ENCODE measurements at regions not wholly inside any gene's neighbourhood (a gene's known extent, or its start where the extent isn't known, plus 50 kb on each side); places are given as distances from the start of the nearest gene placed in this dataset.
A peak's percentile ranks its signal among the peaks of the same experiment; 100 is the strongest.

GRCh38 chr12:116636608-116637519 lies 77.7 kb downstream of the MAP1LC3B2 start:
- no peak overlapping the region for H3K4me2 ChIP-seq (ENCODE audit: low read length)
- no peak overlapping the region for H2BK12ac ChIP-seq (ENCODE audit: low read length)
- no peak overlapping the region for H2AFZ ChIP-seq (ENCODE audit: insufficient read depth, low read length, poor library complexity)
- H3K79me2 ChIP-seq (ENCODE audit: control insufficient read depth, insufficient read depth, low read length, poor library complexity): no peaks in the 10 kb centered on the region
- no peaks in the 10 kb centered on the region for H3K4me1 ChIP-seq (ENCODE audit: control insufficient read depth in 1 of 2, insufficient read depth in 2 of 2, low read length in 2 of 2)
- H4K91ac ChIP-seq (ENCODE audit: low read depth, low read length): no peak overlapping the region
- H2AK5ac ChIP-seq (ENCODE audit: low read length): no peak overlapping the region
- H3K9me3 ChIP-seq (ENCODE audit: insufficient read depth, low read depth, low read length): no peaks in the 10 kb centered on the region
- H3K27ac ChIP-seq (ENCODE audit: low read depth, low read length): no peak overlapping the region
- H4K8ac ChIP-seq (ENCODE audit: low read depth, low read length): no peak overlapping the region
- no peaks in the 10 kb centered on the region for H3K79me1 ChIP-seq (ENCODE audit: low read length)
- no peaks in the 10 kb centered on the region for H3K36me3 ChIP-seq (ENCODE audit: control insufficient read depth in 1 of 2, insufficient read depth in 2 of 2, low read length in 2 of 2)
- H2BK120ac ChIP-seq (ENCODE audit: insufficient read depth, low read length, poor library complexity): no peak overlapping the region
- DNase-seq: peak in 1 of 2 donors; percentile 31
- no peak overlapping the region for H4K12ac ChIP-seq (ENCODE audit: low read depth, low read length)
- WGBS (ENCODE audit: extremely low coverage, insufficient coverage, insufficient read length): no CpG with 5 or more reads among the region's 11 CpGs
- no peaks in the 10 kb centered on the region for H3K27me3 ChIP-seq (ENCODE audit: insufficient read depth, low read length)
- H3K23ac ChIP-seq (ENCODE audit: low read length): no peak overlapping the region
- no peak overlapping the region for H3K14ac ChIP-seq (ENCODE audit: low read length)
- no peak overlapping the region for H3K9ac ChIP-seq (ENCODE audit: low read length)
- no peak overlapping the region for H3K4me3 ChIP-seq (ENCODE audit: low read depth, low read length)
- no peak overlapping the region for H3K4ac ChIP-seq (ENCODE audit: low read depth, low read length)
- H3K18ac ChIP-seq (ENCODE audit: low read length): no peak overlapping the region
- no peak overlapping the region for H2BK5ac ChIP-seq (ENCODE audit: low read depth, low read length, poor library complexity)

- H3K4me3 ChIP-seq (ENCODE audit: low read depth, low read length): no peak overlapping the region
- no peak overlapping the region for H2AFZ ChIP-seq (ENCODE audit: insufficient read depth, low read length, poor library complexity)
- H3K9me3 ChIP-seq (ENCODE audit: insufficient read depth, low read depth, low read length): no peaks in the 10 kb centered on the region
- H3K4me1 ChIP-seq (ENCODE audit: control insufficient read depth in 1 of 2, insufficient read depth in 2 of 2, low read length in 2 of 2): no peaks in the 10 kb centered on the region
- no peak overlapping the region for H4K8ac ChIP-seq (ENCODE audit: low read depth, low read length)
- no peak overlapping the region for H3K14ac ChIP-seq (ENCODE audit: low read length)
- no peak overlapping the region for H2AK5ac ChIP-seq (ENCODE audit: low read length)
- H3K27me3 ChIP-seq (ENCODE audit: insufficient read depth, low read length): no peaks in the 10 kb centered on the region
- no peak overlapping the region for H2BK120ac ChIP-seq (ENCODE audit: insufficient read depth, low read length, poor library complexity)
- no peak for DNase-seq
- no peak overlapping the region for H4K91ac ChIP-seq (ENCODE audit: low read depth, low read length)
- H2BK5ac ChIP-seq (ENCODE audit: low read depth, low read length, poor library complexity): no peak overlapping the region
- H3K9ac ChIP-seq (ENCODE audit: low read length): no peak overlapping the region
- no peak overlapping the region for H4K12ac ChIP-seq (ENCODE audit: low read depth, low read length)
- no peak overlapping the region for H3K18ac ChIP-seq (ENCODE audit: low read length)
- H3K36me3 ChIP-seq (ENCODE audit: control insufficient read depth in 1 of 2, insufficient read depth in 2 of 2, low read length in 2 of 2): no peaks in the 10 kb centered on the region
- H3K27ac ChIP-seq (ENCODE audit: low read depth, low read length): no peak overlapping the region
- no peak overlapping the region for H3K4me2 ChIP-seq (ENCODE audit: low read length)
- no peak overlapping the region for H3K23ac ChIP-seq (ENCODE audit: low read length)
- H3K79me2 ChIP-seq (ENCODE audit: control insufficient read depth, insufficient read depth, low read length, poor library complexity): no peaks in the 10 kb centered on the region
- no peak overlapping the region for H3K4ac ChIP-seq (ENCODE audit: low read depth, low read length)
- H2BK12ac ChIP-seq (ENCODE audit: low read length): no peak overlapping the region
- no CpG with 5 or more reads among the region's 9 CpGs for WGBS (ENCODE audit: extremely low coverage, insufficient coverage, insufficient read length)
- no peaks in the 10 kb centered on the region for H3K79me1 ChIP-seq (ENCODE audit: low read length)
These were observed 76.3 kb downstream of the MAP1LC3B2 start for GRCh38 chr12:116635487-116635886.

GRCh38 chr12:116633476-116633875 lies 74.3 kb downstream of the MAP1LC3B2 start:
- H3K27me3 ChIP-seq (ENCODE audit: insufficient read depth, low read length): no peaks in the 10 kb centered on the region
- no peak overlapping the region for H3K23ac ChIP-seq (ENCODE audit: low read length)
- H3K79me2 ChIP-seq (ENCODE audit: control insufficient read depth, insufficient read depth, low read length, poor library complexity): no peaks in the 10 kb centered on the region
- no peak overlapping the region for H4K91ac ChIP-seq (ENCODE audit: low read depth, low read length)
- H3K18ac ChIP-seq (ENCODE audit: low read length): no peak overlapping the region
- H4K8ac ChIP-seq (ENCODE audit: low read depth, low read length): no peak overlapping the region
- H3K9ac ChIP-seq (ENCODE audit: low read length): no peak overlapping the region
- no CpG with 5 or more reads among the region's 5 CpGs for WGBS (ENCODE audit: extremely low coverage, insufficient coverage, insufficient read length)
- H3K9me3 ChIP-seq (ENCODE audit: insufficient read depth, low read depth, low read length): no peaks in the 10 kb centered on the region
- H3K4me3 ChIP-seq (ENCODE audit: low read depth, low read length): no peak overlapping the region
- no peak overlapping the region for H4K12ac ChIP-seq (ENCODE audit: low read depth, low read length)
- DNase-seq: no peak
- H3K36me3 ChIP-seq (ENCODE audit: control insufficient read depth in 1 of 2, insufficient read depth in 2 of 2, low read length in 2 of 2): no peaks in the 10 kb centered on the region
- H2AFZ ChIP-seq (ENCODE audit: insufficient read depth, low read length, poor library complexity): no peak overlapping the region
- no peak overlapping the region for H2AK5ac ChIP-seq (ENCODE audit: low read length)
- no peak overlapping the region for H3K27ac ChIP-seq (ENCODE audit: low read depth, low read length)
- no peak overlapping the region for H2BK5ac ChIP-seq (ENCODE audit: low read depth, low read length, poor library complexity)
- H2BK12ac ChIP-seq (ENCODE audit: low read length): no peak overlapping the region
- H3K4me1 ChIP-seq (ENCODE audit: control insufficient read depth in 1 of 2, insufficient read depth in 2 of 2, low read length in 2 of 2): no peaks in the 10 kb centered on the region
- no peak overlapping the region for H2BK120ac ChIP-seq (ENCODE audit: insufficient read depth, low read length, poor library complexity)
- no peak overlapping the region for H3K4me2 ChIP-seq (ENCODE audit: low read length)
- H3K79me1 ChIP-seq (ENCODE audit: low read length): no peaks in the 10 kb centered on the region
- no peak overlapping the region for H3K14ac ChIP-seq (ENCODE audit: low read length)
- no peak overlapping the region for H3K4ac ChIP-seq (ENCODE audit: low read depth, low read length)

GRCh38 chr12:116631619-116632018 lies 72.4 kb downstream of the MAP1LC3B2 start:
- Histone ChIP-seq H2BK5ac (ENCODE audit: low read depth, low read length, poor library complexity) (no peak overlapping the region), H2AK5ac (ENCODE audit: low read length) (no peak overlapping the region), H3K79me1 (ENCODE audit: low read length) (no peaks in the 10 kb centered on the region), H3K9ac (ENCODE audit: low read length) (no peak overlapping the region), H3K79me2 (ENCODE audit: control insufficient read depth, insufficient read depth, low read length, poor library complexity) (no peaks in the 10 kb centered on the region), H3K18ac (ENCODE audit: low read length) (no peak overlapping the region), H2BK120ac (ENCODE audit: insufficient read depth, low read length, poor library complexity) (no peak overlapping the region), H3K36me3 (ENCODE audit: control insufficient read depth in 1 of 2, insufficient read depth in 2 of 2, low read length in 2 of 2) (no peaks in the 10 kb centered on the region), H4K91ac (ENCODE audit: low read depth, low read length) (no peak overlapping the region), H4K8ac (ENCODE audit: low read depth, low read length) (no peak overlapping the region), H3K9me3 (ENCODE audit: insufficient read depth, low read depth, low read length) (no peaks in the 10 kb centered on the region), H3K4me1 (ENCODE audit: control insufficient read depth in 1 of 2, insufficient read depth in 2 of 2, low read length in 2 of 2) (no peaks in the 10 kb centered on the region), H3K14ac (ENCODE audit: low read length) (no peak overlapping the region), H2BK12ac (ENCODE audit: low read length) (no peak overlapping the region), H3K4me2 (ENCODE audit: low read length) (no peak overlapping the region), H3K27ac (ENCODE audit: low read depth, low read length) (no peak overlapping the region), H3K4ac (ENCODE audit: low read depth, low read length) (no peak overlapping the region), H3K27me3 (ENCODE audit: insufficient read depth, low read length) (no peaks in the 10 kb centered on the region), H3K4me3 (ENCODE audit: low read depth, low read length) (no peak overlapping the region), H2AFZ (ENCODE audit: insufficient read depth, low read length, poor library complexity) (no peak overlapping the region), H3K23ac (ENCODE audit: low read length) (no peak overlapping the region), H4K12ac (ENCODE audit: low read depth, low read length) (no peak overlapping the region)
- WGBS (ENCODE audit: extremely low coverage, insufficient coverage, insufficient read length): no CpG with 5 or more reads among the region's 4 CpGs
- DNase-seq: no peak
